Gastrocnemius medialis (tissue), 4 donors: ENCODE measurements at regions not wholly inside any gene's neighbourhood (a gene's known extent, or its start where the extent isn't known, plus 50 kb on each side); places are given as distances from the start of the nearest gene placed in this dataset.

Experiments
- CTCF ChIP-seq, 5 experiments: fragments of 450-650 bp in 3 of 5; fragments of 200-600 bp in 2 of 5; sonication (generic) in 2 of 5; IDR thresholded peaks in 4 of 5; conservative IDR thresholded peaks in 1 of 5; 1 replicate in 4 of 5; 2 replicates in 1 of 5; pipeline ENCODE4 v1.5.1; 2016 to 2019; ENCODE audit warnings: antibody characterized with exemption in 5 of 5, mild to moderate bottlenecking in 3 of 5, moderate library complexity in 3 of 5
- POLR2A ChIP-seq, 2 donors: fragments of 450-650 bp; IDR thresholded peaks; one replicate each; pipeline ENCODE4 v1.6.1; 2017; ENCODE audit warnings: antibody characterized with exemption in 2 of 2, mild to moderate bottlenecking in 2 of 2, moderate library complexity in 2 of 2

GRCh38 chr3:56869157-56869889, 67.6 kb upstream of the ARHGEF3 start:
- TF ChIP-seq CTCF (IDR thresholded peaks at IDR 0.05 in 4 of 5, conservative IDR thresholded peaks at IDR 0.05 in 1 of 5): no peak
- no peak for TF ChIP-seq POLR2A (IDR thresholded peaks at IDR 0.05)
